ENCODE measurements at regions not wholly inside any gene's neighbourhood (a gene's known extent, or its start where the extent isn't known, plus 50 kb on each side); places are given as distances from the start of the nearest gene placed in this dataset.

- no peak for DNase-seq (ENCODE audit: low read depth in 2 of 2)
Observed at GRCh38 chr5:57577432-57578175, 95.0 kb upstream of the ACTBL2 start.

- DNase-seq (ENCODE audit: low read depth in 2 of 2): no peak
Observed at GRCh38 chr5:57576317-57576716, 93.7 kb upstream of the ACTBL2 start.

GRCh38 chr5:57575839-57576238 is 93.2 kb upstream of the ACTBL2 start:
- DNase-seq (ENCODE audit: low read depth in 2 of 2): no peak

GRCh38 chr5:57572461-57572860 is 89.8 kb upstream of the ACTBL2 start:
- no peak for DNase-seq (ENCODE audit: low read depth in 2 of 2)

GRCh38 chr5:57569601-57570000 is 87.0 kb upstream of the ACTBL2 start:
- no peak for DNase-seq (ENCODE audit: low read depth in 2 of 2)

- no peak for DNase-seq (ENCODE audit: low read depth in 2 of 2)
Observed at GRCh38 chr5:57568136-57568535, 85.5 kb upstream of the ACTBL2 start.

- DNase-seq (ENCODE audit: low read depth in 2 of 2): no peak
Observed at GRCh38 chr5:57566914-57567313, 84.3 kb upstream of the ACTBL2 start.

GRCh38 chr5:57561231-57561842 is 78.7 kb upstream of the ACTBL2 start:
- no peak for DNase-seq (ENCODE audit: low read depth in 2 of 2)

- no peak for DNase-seq (ENCODE audit: low read depth in 2 of 2)
Observed at GRCh38 chr5:57559110-57559635, 76.6 kb upstream of the ACTBL2 start.

- DNase-seq (ENCODE audit: low read depth in 2 of 2): no peak
Observed at GRCh38 chr5:57552033-57552432, 69.4 kb upstream of the ACTBL2 start.

GRCh38 chr5:57551251-57551650 is 68.6 kb upstream of the ACTBL2 start:
- no peak for DNase-seq (ENCODE audit: low read depth in 2 of 2)

GRCh38 chr5:57550132-57550531 is 67.5 kb upstream of the ACTBL2 start:
- no peak for DNase-seq (ENCODE audit: low read depth in 2 of 2)

- no peak for DNase-seq (ENCODE audit: low read depth in 2 of 2)
Observed at GRCh38 chr5:57549566-57549965, 67.0 kb upstream of the ACTBL2 start.

GRCh38 chr5:57540823-57541222 is 58.2 kb upstream of the ACTBL2 start:
- DNase-seq (ENCODE audit: low read depth in 2 of 2): no peak

GRCh38 chr5:57539281-57539701 is 56.7 kb upstream of the ACTBL2 start:
- no peak for DNase-seq (ENCODE audit: low read depth in 2 of 2)

- DNase-seq (ENCODE audit: low read depth in 2 of 2): peak in 1 of 2 donors; percentile 19
Observed at GRCh38 chr5:57538341-57538955, 55.8 kb upstream of the ACTBL2 start.

- DNase-seq (ENCODE audit: low read depth in 2 of 2): no peak
Observed at GRCh38 chr5:57537811-57538210, 55.2 kb upstream of the ACTBL2 start.

GRCh38 chr5:57532513-57533497 is 50.2 kb upstream of the ACTBL2 start:
- no peak for DNase-seq (ENCODE audit: low read depth in 2 of 2)
